NOMO-1 treated with dmso at 0.1 percent for 144 hours (cell line): ENCODE measurements at regions not wholly inside any gene's neighbourhood (a gene's known extent, or its start where the extent isn't known, plus 50 kb on each side); places are given as distances from the start of the nearest gene placed in this dataset.
"Not testable (repeated sequence)": the region's sequence is repeated elsewhere in the genome, so short reads cannot be mapped to it uniquely, and the experiment has no call there.

Source experiments
- DNase-seq: peaks from one replicate; lab custom pipeline; 2025; ENCODE audit not compliant: unreplicated experiment; lab: John Stamatoyannopoulos, UW

DNA sequence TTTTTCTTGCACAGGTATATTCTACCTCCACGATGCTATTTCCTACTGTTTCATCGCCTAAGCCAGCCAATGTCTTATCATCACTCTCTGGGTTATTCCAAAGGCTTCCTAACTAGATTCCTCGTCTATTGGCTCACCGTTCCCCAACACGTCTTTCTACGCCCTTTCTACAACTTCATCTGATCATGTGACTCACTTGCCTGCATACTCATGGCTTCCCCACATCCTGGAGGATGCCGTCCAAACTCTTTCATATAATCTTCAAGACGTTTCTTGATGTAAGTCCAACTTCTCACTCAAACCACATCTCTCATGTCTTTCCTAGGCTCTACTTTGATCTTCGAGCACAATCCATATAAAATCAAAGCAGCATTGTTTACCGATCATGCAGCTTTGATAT is 322.0 kb upstream of the PPARGC1A start:
- no peak for DNase-seq

- peak; percentile 21 for DNase-seq
These were observed 320.6 kb upstream of the PPARGC1A start for GRCh38 chr4:24210332-24210902.

GRCh38 chr4:24209906-24210305 is 320.1 kb upstream of the PPARGC1A start:
- peak; percentile 16 for DNase-seq

DNA sequence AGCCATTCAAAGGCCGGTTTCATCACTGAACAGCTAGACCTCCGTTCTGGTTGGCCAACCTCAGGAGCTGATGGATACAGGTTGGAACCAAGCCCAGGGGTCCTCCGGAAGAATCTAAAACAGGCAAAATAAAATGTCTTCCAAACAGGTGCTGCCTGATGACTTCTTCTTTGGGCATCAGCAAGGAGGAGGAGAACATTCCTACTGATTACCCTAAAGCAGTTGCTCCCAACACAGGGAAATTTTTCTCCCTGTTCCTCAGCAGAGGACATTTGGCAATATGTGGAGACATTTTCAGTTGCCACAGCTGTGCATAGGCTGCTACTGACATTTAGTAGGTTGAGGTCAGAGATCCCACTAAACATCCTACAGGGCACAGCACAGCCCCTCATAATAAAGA is 319.3 kb upstream of the PPARGC1A start:
- no peak for DNase-seq

GRCh38 chr4:24208691-24209090 is 318.8 kb upstream of the PPARGC1A start:
- DNase-seq, result no peak

DNA sequence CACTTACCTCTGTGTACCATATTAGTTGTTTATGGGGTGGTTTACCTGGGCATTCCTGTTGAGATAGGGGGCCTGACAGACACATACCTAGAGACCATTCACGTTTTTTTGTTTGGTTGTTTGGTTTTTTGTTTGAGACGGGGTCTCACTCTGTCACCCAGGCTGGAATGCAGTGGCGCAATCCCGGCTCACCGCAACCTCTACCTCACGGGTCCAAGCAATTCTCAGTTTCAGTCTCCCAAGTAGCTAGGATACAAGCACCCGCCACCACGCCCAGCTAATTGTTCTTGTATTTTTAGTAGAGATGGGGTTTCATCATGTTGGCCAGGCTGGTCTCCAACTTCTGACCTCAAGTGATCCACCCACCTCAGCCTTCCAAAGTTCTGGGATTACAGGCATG is 314.9 kb upstream of the PPARGC1A start:
- DNase-seq, result not testable (repeated sequence)

DNA sequence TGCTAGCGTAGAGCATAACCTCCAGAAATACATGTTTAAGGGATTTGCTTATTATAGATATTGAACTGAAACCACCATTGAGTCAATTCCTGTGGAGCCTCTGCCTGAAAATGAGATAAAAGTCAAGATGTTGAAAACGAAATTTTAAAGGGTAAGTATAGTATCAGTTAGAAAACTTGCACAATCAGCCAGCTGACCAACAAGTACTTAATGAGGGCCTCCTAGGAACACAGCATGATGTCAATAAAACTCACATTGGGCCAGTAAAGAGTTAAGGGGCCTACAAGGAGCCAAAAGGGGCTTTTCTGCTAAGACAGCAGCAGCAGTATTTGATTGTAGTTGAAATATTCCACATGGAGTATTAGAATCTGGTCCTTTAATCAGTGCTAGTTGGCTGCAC is 314.1 kb upstream of the PPARGC1A start:
- peak; percentile 21 for DNase-seq

DNA sequence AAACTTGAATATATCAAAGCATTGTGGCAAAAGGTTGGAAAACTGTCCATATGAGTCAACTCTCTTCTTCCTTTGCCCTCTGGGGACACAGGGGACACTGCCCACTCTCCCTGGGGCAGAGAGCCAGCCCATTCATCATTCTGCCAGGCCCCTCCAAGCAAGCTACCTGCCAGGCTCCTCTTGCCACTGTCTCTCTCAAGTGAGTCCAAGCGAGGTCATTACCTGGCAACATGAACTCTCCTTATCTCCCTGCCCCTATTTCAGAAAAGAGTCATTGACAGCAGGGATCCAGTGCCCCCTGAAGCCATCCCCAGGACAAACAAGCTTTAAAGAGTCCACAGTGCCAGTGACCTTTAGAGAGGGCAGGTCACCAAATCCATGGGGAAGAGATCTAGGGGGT is 312.7 kb upstream of the PPARGC1A start:
- DNase-seq, result no peak

DNA sequence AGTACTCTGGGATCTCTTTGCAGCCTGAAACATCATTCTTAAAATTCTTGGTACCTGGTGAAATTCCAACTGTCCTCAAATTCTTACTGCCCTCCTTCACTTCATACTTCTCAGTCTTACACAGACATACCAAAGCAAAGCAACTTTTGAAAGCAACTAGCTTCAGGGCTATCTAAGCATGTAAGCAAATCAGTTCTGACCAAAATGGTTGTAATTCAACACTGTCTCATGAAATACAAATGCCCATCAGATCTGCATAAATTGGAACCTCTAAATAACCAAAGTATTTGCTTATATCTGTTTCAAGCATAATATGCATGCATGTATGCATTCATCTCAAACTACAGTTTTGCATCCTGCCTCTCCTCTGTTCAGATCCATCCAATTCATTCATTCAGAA is 308.1 kb upstream of the PPARGC1A start:
- no peak for DNase-seq

DNA sequence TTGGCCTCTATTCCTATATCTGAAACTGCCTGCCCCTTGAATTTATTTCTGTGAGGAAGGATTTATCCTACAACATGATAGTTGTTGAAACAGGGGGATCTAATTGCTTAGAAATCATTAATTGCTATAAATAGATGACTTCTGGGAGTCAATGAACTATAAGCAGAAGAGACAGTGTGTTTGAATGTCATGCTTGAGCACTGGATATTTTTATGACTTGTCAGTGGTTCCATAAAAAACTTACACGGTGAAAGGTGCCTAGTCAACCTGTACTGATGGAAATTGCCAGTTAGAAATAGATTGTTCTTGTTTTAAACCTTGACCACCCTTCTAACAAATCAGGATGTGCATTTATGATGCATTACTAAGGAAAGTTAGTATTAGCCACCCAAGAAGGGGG is 306.9 kb upstream of the PPARGC1A start:
- DNase-seq, result no peak

DNA sequence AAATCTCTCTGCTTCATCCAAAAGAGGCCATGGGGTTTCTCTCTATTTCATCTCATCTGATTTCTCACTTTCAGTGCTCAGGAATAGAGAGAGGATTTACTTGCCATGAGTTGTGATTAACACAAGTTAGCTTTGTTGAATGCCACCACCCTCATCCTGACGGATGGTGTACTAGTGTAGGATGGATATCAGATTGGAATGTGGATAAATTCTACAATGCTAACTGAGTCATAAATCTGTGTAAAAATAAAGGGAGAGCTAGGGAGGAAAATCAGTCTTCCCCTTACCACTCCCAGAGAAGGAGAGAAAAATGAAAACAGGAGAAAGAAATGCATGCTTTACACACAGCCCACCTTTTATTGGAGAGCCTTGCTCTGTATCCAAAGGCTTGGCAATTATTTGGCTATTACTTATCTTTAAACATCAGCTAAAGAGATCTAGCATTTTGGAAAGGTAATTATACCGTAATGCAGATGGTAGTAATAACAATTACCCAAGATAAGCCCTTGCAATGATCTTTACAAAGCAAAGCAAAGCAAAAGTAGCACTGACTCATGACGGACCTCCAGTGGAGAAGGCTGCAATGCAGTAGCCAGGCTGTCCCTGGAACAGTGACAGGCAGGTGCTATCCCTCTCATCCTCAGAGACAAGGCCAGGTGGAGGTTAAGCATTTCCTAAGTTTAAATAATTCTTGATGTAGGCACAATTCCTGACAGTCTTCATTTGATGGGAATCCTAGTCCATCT is 306.3 kb upstream of the PPARGC1A start:
- DNase-seq, result no peak

- no peak for DNase-seq
These were observed 302.3 kb upstream of the PPARGC1A start for GRCh38 chr4:24192018-24192641.

DNA sequence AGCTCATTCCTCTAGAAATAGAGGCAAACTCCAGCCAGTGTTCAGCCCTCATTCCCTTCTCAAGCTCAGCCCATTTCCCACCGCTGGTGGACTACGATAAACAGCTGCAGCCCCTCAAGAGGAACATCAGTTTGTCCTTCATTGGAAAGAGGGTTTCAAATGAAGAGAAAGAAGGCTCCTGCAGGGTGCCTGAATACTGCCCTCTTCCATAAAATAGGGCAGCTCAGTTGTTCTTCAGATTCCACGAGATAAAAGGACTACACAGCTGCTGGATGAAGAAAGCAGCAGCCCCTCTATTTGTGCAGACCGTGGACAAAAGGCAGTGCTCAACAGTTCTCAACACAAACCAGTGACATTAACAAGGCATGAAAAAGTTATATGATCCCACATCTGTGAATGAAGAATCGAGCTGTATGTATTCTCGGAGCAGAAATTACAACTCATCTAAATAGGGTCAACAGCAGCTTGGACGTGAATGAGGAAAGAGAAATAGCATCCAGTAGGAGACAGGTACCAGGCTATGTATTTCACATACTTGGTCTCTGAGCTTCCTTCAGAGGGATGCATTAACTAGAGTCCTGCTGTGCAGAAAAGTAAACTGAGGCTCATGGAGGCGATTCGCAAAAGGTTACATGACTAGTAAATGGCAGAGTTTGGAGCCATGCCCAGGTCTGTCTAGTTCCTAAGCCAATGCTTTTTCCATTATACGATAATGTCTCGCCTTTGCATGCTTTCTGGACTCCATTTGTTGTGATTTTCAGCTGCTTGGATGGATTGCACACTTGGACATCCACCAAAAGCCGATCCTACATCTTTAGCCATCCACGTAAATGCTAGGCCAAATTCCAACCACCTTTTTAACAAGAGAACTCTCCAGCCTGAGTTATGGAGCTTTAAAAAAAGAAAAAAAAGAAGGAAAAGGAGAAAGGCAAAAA is 301.2 kb upstream of the PPARGC1A start:
- no peak for DNase-seq

DNA sequence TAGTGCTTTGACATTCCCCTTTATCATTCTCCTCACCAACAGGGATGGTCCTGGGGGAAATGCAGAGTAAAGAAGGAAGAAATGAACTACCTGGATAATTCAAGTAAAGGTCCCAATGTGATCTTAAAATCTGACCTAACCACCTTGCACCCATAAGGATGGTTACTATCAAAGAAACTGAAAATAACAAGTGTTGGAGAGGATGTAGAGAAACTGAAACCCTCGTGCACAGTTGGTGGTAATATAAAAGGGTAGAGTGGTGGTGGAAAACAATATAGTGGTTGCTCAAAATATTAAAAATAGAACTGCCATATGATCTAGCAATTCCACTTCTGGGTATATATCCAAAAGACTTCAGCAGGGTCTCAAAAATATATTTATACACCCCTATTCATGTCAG is 298.6 kb upstream of the PPARGC1A start:
- no peak for DNase-seq

- no peak for DNase-seq
These were observed 296.6 kb upstream of the PPARGC1A start for GRCh38 chr4:24186466-24186865.

DNA sequence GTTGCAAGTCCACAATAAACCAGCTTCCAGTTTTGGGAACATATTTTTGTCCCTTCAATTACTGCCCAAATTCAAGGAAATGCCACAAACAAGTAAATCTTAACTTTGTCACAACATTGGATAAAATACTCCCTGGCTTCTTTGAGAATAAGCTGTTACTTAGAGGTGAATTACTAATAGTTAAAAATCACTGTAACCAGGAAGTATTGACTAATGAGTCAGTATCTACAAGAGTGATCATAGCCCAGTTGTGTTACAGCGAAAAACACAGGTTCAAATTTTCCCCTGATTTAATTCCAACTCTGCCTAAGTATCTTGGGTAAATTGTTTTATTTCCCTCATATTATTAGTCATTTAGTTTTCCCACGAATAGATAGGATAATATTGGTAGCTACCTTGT is 291.2 kb upstream of the PPARGC1A start:
- no peak for DNase-seq

DNA sequence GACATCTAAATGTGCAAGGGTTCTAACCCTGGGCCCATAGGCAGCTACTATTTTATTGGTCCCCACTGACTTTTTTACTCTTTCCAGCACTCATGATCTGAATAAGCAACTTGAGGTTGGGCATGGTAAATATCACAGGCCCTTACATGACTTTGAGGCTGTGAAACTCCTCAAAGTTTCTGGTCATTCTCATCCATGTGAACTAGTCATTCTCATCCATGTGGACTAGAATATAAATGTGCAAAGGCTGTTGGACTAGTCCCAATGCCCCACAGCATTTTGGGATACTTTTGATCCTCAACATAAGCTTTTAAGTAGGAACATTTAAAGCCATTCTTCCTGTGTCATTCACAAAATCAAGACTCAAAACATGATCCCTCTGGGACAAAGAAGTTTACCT is 290.7 kb upstream of the PPARGC1A start:
- DNase-seq, result no peak

DNA sequence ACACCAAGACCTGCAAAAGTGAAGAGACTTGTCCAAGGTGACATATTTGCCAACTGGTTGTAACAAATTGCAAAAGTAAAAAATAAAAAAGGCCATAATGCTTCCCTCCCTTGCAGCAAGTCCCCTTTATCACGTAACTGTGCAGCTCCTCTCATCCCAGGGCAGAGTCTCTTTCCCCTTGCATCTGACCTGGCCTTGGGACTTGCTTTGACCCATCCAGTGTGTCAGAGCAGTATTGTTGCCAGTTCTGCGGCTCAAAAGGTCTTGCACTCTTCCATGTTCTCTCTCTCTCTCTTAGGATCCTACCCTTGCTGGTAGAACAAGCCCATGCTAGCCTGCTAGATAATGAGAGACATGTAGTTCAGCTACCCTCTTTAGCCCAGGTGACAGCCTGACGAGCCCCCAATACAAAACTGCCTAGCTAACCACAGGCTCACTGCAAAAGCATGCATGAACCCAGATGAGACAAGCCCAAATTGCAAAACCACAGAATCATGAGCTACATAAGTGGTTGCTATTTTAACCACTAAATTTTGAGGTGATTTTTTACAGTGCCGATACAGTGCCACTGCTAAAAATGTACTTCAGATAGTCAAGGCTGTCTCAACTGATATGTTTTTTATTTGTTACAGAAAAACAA is 289.5 kb upstream of the PPARGC1A start:
- DNase-seq, result no peak

DNA sequence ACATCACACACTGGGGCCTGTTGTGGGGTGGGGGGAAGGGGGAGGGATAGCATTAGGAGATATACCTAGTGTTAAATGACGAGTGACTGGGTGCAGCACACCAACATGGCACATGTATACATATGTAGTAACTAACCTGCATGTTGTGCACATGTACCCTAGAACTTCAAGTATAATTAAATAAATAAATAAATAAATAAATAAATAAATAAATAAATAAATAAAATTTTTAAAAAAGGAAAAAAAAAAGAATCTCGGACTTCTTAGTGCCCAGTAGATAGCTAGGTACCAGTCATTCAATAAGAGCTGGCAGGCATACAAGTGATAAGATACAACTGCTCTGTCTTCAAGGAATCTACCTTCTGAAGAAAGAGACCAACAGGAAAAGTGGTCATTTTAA is 287.6 kb upstream of the PPARGC1A start:
- not testable (repeated sequence) for DNase-seq

- no peak for DNase-seq
These were observed 285.9 kb upstream of the PPARGC1A start for GRCh38 chr4:24175707-24176106.

GRCh38 chr4:24174602-24175001 is 284.8 kb upstream of the PPARGC1A start:
- DNase-seq, result no peak
